Epidermal melanocyte (primary cell): ENCODE measurements at regions not wholly inside any gene's neighbourhood (a gene's known extent, or its start where the extent isn't known, plus 50 kb on each side); places are given as distances from the start of the nearest gene placed in this dataset.
"Not testable (repeated sequence)": the region's sequence is repeated elsewhere in the genome, so short reads cannot be mapped to it uniquely, and the experiment has no call there.

ENCODE experiments used
- DNase-seq: peaks from one replicate; pipeline ENCODE4 v3.0.0; 2011; ENCODE audit warnings: low spot score; ENCODE audit not compliant: insufficient read length

DNA sequence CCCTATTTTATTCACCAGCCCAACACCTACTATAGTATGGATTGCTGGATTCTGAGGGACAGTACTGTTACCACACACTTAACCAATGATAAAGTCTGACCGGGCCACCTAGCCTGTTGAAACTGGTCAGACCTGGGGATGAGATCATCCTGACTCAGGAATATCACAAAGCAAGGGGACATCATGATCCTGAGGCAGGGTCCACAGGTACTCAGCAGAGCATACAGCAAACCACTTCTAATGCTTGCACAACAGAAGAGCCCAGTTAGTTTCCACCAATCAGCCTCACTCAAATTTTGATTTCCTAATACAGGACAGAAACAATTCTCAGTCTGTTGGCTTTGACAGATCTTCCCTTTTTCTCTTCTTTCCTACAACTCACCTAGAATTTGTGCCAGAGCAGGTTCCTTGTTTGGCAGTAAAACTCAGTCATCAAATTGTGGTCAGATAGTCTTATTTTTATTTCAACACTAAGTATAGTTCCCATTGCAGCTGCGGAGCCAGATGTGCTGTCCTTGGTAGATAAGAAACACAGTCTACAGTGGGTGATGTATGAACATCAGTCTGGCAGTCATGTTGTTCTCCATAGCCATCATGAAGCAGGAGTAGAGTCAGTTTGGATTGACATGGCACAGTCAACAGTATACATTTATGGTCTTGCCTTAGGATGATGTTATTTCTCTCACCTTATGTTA lies 90.1 kb upstream of the PRR23C start:
- DNase-seq, result no peak

DNA sequence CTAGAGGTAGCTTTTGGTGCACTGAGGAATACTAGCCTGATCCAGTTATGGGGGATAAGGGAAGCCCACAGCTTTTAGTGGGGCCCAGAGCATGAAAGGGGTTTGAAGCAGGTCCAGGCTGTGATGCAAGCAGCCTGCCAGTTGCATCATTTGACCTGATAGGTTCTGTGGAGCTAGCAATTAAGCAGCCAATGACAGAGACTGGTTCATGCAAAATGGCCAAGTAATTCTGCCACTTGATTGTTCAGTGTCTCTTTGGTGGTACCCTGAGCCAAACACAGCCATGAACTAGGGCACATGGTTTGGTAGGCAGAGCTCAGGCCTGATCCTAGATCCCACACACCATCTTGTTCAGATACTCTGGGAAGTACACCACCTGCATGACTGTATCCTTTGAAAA lies 91.0 kb upstream of the PRR23C start:
- DNase-seq, result no peak

- DNase-seq, result no peak
Measured at GRCh38 chr3:139136469-139137202, 91.9 kb upstream of the PRR23C start.

DNA sequence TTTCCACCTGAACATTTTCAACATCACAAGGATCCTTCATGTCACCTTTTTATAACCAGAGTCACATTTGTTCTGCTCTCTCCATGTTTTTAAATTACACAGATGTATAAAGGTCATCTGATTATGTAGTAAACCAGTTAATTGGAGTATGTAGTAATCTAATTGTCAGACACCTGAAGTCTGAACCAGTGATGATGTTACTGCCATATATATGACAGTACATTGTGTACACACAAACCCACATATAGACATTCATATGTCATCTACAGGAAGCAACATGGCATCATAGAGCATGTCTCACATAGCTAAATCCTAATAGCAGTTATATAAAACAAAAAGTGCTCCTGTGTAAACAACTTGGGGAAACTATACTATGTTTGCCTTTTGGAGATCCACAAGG lies 95.9 kb upstream of the PRR23C start:
- DNase-seq, result no peak

GRCh38 chr3:139145980-139146379 lies 101.3 kb upstream of the PRR23C start:
- not testable (repeated sequence) for DNase-seq

DNA sequence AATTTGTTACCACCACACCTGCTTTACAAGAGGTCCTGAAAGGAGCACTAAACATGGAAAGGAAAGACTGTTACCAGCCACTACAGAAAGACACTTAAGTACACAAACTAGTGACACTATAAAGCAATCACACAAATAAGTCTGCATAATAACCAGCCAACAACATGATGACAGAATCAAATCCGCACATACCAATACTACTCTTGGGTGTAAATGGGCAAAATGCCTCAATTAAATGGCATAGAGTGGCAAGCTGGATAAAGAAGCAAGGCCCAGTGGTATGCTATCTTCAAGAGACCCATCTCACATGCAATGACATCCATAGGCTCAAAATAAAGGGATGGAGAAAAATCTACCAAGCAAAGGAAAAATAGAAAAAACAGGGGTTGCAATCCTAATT lies 106.8 kb upstream of the PRR23C start:
- DNase-seq, result no peak

- DNase-seq, result not testable (repeated sequence)
Measured at GRCh38 chr3:139153434-139153833, 108.7 kb upstream of the PRR23C start.

- DNase-seq, result no peak
Measured at GRCh38 chr3:139157161-139157932, 112.7 kb upstream of the PRR23C start.

DNA sequence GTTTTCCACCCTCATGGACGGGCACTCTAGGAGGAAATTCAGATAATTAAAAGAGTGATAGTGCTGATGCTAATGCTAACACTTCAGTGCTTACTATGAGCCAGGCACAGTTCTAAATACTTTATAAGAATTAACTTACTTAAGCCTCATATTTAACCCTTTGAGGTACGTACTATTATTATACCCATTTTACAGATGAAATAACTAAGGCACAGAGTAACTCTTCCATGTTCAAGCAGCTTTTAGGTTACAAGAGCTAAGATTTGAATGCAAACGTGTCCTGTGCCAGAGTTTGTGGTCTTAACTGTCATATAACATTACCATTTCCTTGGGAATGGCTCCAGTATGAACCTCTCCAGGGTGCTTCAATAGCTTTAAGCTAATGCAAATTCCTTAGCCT lies 114.7 kb upstream of the PRR23C start:
- no peak for DNase-seq

GRCh38 chr3:139173372-139174108 lies 128.8 kb upstream of the PRR23C start:
- DNase-seq, result no peak

DNA sequence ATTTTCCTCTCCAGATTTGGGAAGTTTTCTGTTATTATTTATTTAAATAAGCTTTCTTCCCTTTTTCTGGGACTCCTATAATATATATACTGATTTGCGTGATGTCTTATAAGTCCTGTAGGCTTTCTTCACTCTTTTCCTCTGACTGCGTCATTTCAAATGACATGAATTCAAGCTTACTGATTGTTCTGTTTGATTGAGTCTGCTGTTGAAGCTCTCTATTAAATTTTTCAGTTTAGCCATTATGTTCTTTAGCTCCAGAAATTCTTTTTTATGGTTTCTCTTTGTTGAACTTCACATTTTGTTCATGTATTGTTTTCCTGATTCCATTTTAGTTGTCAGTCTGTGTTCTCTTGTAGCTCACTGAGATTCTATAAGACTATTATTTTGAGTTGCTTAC lies 135.8 kb upstream of the PRR23C start:
- DNase-seq, result no peak

- no peak for DNase-seq
Measured at GRCh38 chr3:139182143-139182542, 137.5 kb upstream of the PRR23C start.

DNA sequence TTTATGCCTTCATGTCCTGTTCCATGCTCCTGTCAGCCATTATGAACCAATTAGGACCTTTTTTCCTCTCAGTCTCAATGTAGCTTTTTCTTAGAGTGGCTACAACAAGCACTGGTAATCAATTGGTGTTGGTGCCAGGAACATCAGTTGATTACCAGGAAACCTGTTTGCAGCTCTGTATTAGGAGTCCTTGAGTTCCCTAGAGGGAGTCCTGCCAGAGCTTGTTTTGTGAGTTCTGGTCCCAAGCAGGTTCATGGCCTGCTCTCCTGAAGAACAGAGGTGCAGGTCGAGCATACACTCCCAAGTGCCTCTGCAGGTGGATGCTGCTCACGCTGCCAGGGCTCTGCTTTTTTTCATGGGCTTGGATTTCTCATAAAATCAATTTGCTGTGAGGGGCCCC lies 137.9 kb upstream of the PRR23C start:
- DNase-seq, result no peak

DNA sequence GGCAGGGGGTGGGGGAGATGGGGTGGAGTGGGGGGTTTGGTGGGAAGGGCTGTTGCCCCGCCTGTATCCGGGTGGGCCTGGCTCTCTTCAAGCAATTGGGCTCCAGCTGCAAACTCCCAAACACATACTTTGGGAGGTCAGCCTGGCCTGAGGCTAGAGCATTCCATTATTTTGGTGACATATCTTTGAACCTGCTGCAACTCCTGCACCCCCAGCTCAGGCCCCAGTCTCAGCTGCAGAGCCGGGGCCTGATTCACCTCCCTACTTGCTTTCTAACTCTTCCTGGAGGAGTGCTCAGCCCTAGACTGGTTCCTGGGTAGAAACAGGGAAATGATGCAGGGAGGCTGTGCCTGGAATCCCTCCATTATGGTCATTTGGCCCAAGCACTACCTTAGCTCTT lies 140.8 kb upstream of the PRR23C start:
- DNase-seq, result no peak

DNA sequence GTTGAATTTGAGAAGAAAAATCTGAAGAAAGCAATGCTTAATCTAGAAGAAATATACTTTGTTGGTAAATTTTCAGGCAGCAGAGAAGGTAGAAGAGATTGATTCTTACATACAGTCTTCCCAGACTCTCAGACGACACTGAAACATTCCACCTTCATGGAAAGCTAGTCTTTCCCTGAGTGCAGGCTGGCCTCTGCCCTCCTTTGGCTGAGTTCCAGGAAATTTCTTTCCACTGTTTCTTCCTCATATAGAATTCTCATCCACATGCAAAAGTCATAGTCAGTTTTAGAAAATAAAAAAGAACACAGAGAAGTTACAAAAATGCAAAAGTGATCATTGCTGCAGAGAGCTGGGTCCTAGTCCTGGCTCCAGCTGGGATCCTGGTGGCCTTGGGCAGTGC lies 142.5 kb upstream of the PRR23C start:
- DNase-seq, result no peak

GRCh38 chr3:139187648-139188047 lies 143.0 kb upstream of the PRR23C start:
- DNase-seq, result no peak

GRCh38 chr3:139189943-139190342 lies 145.3 kb upstream of the PRR23C start:
- no peak for DNase-seq

DNA sequence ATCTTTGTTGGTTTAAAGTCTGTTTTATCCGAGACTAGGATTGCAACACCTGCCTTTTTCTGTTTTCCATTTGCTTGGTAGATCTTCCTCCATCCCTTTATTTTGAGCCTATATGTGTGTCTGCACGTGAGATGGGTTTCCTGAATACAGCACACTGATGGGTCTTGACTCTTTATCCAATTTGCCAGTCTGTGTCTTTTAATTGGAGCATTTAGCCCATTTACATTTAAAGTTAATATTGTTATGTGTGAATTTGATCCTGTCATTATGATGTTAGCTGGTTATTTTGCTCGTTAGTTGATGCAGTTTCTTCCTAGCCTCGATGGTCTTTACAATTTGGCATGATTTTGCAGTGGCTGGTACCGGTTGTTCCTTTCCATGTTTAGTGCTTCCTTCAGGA lies 149.4 kb upstream of the MRPS22 start:
- DNase-seq, result not testable (repeated sequence)

DNA sequence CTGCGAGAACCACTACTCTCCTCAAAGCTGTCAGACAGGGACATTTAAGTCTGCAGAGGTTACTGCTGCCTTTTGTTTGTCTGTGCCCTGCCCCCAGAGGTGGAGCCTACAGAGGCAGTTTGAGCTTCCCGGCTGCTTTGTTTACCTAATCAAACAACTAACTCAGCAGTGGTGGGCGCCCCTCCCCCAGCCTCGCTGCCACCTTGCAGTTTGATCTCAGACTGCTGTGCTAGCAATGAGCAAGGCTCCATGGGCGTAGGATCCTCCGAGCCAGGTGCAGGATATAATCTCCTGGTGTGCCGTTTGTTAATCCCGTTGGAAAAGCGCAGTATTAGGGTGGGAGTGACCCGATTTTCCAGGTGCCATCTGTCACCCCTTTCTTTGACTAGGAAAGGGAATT lies 147.7 kb upstream of the MRPS22 start:
- not testable (repeated sequence) for DNase-seq

DNA sequence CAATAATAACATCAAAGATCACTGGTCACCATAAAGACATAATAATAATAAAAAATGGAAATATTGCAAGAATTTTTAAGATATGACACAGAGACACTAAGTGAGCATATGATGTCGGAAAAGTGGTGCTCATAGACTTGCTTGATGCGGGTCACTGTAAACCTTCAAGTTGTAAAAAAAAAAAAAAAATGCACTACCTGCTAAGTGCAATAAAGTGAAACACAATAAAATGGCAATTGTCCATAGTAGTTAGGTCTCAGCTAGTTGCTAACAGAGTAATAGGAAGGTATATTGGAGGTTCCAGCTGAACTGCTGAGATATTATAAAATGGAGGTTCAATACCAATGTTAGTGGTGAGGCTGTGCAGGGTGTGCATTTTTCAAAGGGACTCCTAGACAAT lies 146.6 kb upstream of the MRPS22 start:
- DNase-seq, result no peak

DNA sequence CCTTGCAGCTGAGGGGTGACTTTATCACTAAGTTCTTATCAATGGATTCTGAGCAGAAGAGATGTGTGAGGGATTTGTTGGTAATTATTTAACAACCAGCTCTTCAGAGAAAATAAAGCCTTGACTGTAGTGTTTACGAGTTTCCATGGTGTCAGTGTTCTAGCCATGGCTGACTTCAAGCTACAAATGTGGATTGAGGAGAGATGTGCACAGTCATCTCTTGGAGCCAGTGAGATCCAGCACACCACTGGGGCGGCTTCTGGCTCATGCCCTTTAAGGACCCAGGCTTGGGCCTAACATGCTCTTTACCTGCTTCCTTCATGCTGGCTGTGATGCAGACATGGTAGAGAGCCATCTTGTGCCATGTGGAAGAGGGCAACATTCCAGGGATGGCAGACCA lies 145.6 kb upstream of the MRPS22 start:
- DNase-seq, result no peak

GRCh38 chr3:139198929-139199328 lies 144.9 kb upstream of the MRPS22 start:
- DNase-seq, result no peak
